HG03575 (cell line): ENCODE measurements at regions not wholly inside any gene's neighbourhood (a gene's known extent, or its start where the extent isn't known, plus 50 kb on each side); places are given as distances from the start of the nearest gene placed in this dataset.
"Not testable (repeated sequence)": the region's sequence is repeated elsewhere in the genome, so short reads cannot be mapped to it uniquely, and the experiment has no call there.

ENCODE experiments used
- ATAC-seq: cut with Tn5 transposase; IDR thresholded peaks from one replicate; pipeline ENCODE4 v1.9.1; 2021; ENCODE audit not compliant: unreplicated experiment, insufficient number of reproducible peaks, low FRiP score; ENCODE audit errors: extremely low read depth

- no peak for ATAC-seq
Observed at GRCh38 chr4:164215113-164215741, 538.7 kb upstream of the SMIM31 start.

GRCh38 chr4:164221631-164222030 is 532.3 kb upstream of the SMIM31 start:
- no peak for ATAC-seq

- no peak for ATAC-seq
Observed at GRCh38 chr4:164224871-164225270, 529.1 kb upstream of the SMIM31 start.

GRCh38 chr4:164229255-164229654 is 524.7 kb upstream of the SMIM31 start:
- ATAC-seq = no peak

GRCh38 chr4:164239433-164239832 is 514.5 kb upstream of the SMIM31 start:
- ATAC-seq = no peak

GRCh38 chr4:164239976-164240375 is 514.0 kb upstream of the SMIM31 start:
- no peak for ATAC-seq

- ATAC-seq = no peak
Observed at GRCh38 chr4:164251257-164251656, 502.7 kb upstream of the SMIM31 start.

GRCh38 chr4:164252286-164252685 is 501.6 kb upstream of the SMIM31 start:
- no peak for ATAC-seq

- no peak for ATAC-seq
Observed at GRCh38 chr4:164261831-164262230, 492.1 kb upstream of the SMIM31 start.

- ATAC-seq = not testable (repeated sequence)
Observed at GRCh38 chr4:164262508-164262907, 491.4 kb upstream of the SMIM31 start.

- ATAC-seq = not testable (repeated sequence)
Observed at GRCh38 chr4:164277414-164277813, 476.5 kb upstream of the SMIM31 start.

- no peak for ATAC-seq
Observed at GRCh38 chr4:164287173-164287572, 466.8 kb upstream of the SMIM31 start.

- no peak for ATAC-seq
Observed at GRCh38 chr4:164288578-164288977, 465.4 kb upstream of the SMIM31 start.

- ATAC-seq = no peak
Observed at GRCh38 chr4:164293203-164293602, 460.7 kb upstream of the SMIM31 start.

- no peak for ATAC-seq
Observed at GRCh38 chr4:164293743-164294142, 460.2 kb upstream of the SMIM31 start.

GRCh38 chr4:164301430-164301829 is 452.5 kb upstream of the SMIM31 start:
- no peak for ATAC-seq

GRCh38 chr4:164304101-164304639 is 449.8 kb upstream of the SMIM31 start:
- ATAC-seq = peak; percentile 63

GRCh38 chr4:164304861-164305260 is 449.1 kb upstream of the SMIM31 start:
- no peak for ATAC-seq

- no peak for ATAC-seq
Observed at GRCh38 chr4:164307262-164307661, 446.7 kb upstream of the SMIM31 start.

- no peak for ATAC-seq
Observed at GRCh38 chr4:164312671-164313070, 441.3 kb upstream of the SMIM31 start.

GRCh38 chr4:164313853-164314252 is 440.1 kb upstream of the SMIM31 start:
- ATAC-seq = no peak
